BJ (cell line): ENCODE measurements at regions not wholly inside any gene's neighbourhood (a gene's known extent, or its start where the extent isn't known, plus 50 kb on each side); places are given as distances from the start of the nearest gene placed in this dataset.

ENCODE experiments used
- CTCF ChIA-PET: fragments of 350-600 bp; formaldehyde crosslinking; extraction: SDS; loops from one replicate; lab custom pipeline; 2021; ENCODE audit warnings: antibody characterized with exemption, inconsistent platforms; lab: Yijun Ruan, JAX
- POLR2A ChIA-PET: fragments of 300-600 bp; sonication (Branson Sonifier 250); formaldehyde crosslinking; extraction: SDS; loops from one replicate; lab custom pipeline; 2021; ENCODE audit warnings: antibody characterized with exemption; lab: Charles Lee
- DNase-seq: peaks from one replicate; pipeline ENCODE4 v3.0.0-alpha.2; 2011; ENCODE audit warnings: low read depth
- H3K27me3 ChIP-seq: 2 replicates; pipeline ENCODE4 v1.6.0; 2011; ENCODE audit warnings: low read length; ENCODE audit not compliant: control insufficient read depth, insufficient read depth
- H3K36me3 ChIP-seq: 2 replicates; pipeline ENCODE4 v1.5.1; 2011; ENCODE audit warnings: low read length; ENCODE audit not compliant: control insufficient read depth, insufficient read depth
- H3K4me3 ChIP-seq: 2 replicates; pipeline ENCODE4 v1.5.1; 2011; ENCODE audit warnings: low read depth, mild to moderate bottlenecking, control low read depth, low read length
- CTCF ChIP-seq: IDR thresholded peaks from 2 replicates; pipeline ENCODE4 v1.5.1; 2011; ENCODE audit warnings: low read depth, mild to moderate bottlenecking, control low read depth, inconsistent platforms, low read length, moderate library complexity; ENCODE audit not compliant: insufficient read depth

DNA sequence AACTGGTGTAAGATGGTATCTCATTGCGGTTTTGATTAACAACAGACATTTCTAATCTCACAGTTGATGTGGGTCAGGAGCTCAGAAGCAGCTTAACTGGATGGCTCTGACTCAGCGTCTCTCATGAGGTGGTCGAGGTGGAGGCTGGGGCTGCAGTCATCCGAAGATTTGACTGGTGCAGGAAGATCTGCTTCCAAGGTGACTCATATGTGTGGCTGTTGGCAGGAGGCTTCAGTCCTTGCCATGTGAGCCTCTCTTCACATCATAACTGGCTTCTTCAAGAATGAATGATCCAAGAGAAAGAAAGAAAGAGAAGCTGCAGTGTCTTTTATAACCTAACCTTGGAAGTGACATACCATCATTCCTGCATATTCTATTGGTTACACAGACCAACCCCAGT is 376.1 kb downstream of the SEC14L1 start:
- TF ChIP-seq CTCF = no peak
- ChIA-PET POLR2A (no interaction called here), CTCF (no interaction called here)
- H3K36me3 ChIP-seq = no peaks in the 10 kb centered on the region
- DNase-seq = peak; percentile 6
- no peaks in the 10 kb centered on the region for H3K27me3 ChIP-seq
- no peak overlapping the region for H3K4me3 ChIP-seq

DNA sequence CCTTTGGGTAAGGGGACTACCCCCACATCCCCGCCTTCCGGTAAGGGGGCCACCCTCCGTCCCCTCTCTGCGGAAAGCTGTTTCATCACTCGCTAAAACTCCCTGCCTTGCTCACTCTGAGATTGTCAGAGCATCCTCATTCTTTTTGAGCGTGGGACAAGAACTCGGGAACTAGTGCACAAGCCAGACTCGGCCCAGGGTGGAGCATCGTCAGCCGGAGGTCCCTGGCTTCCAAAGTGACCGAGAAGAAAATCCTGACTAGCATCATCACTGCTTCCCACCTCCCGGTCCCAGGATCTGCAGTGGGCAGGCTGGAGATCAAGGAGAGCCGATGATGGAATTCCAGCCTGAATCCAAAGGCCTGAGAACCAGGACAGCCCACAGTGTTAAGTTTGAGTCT is 380.3 kb downstream of the SEC14L1 start:
- no peaks in the 10 kb centered on the region for H3K27me3 ChIP-seq
- no peak for DNase-seq
- no peak for TF ChIP-seq CTCF
- H3K36me3 ChIP-seq = no peaks in the 10 kb centered on the region
- ChIA-PET POLR2A (no interaction called here), CTCF (no interaction called here)
- H3K4me3 ChIP-seq = no peak overlapping the region

DNA sequence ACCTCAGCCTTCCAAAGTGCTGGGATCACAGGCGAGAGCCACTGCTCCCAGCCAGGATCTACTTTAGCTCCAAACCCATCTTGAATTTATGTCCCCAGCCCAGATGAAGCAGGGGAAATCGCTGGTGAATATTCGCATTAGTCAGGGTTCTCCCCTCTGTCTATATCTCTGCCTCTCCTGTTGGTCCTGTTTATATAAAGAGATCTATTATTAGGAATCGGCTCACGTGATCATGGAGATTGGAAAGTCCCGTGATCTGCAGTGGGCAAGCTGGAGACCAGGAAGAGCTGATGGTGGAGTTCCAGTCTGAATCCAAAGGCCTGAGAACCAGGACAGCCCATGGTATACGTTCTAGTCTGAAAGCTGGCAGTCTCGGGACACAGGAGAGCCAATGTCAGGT is 382.8 kb downstream of the SEC14L1 start:
- CTCF ChIA-PET = interaction anchor here (0.7 to 1.2 kb wide), 2 partner anchors 8 to 11 kb away, joined by 3 to 4 read pairs; no protein-coding TSS in a partner anchor

GRCh38 chr17:77526259-77526711 is 385.5 kb downstream of the SEC14L1 start:
- peaks cover 18% of the 10 kb centered on the region for H3K27me3 ChIP-seq
- no peak for TF ChIP-seq CTCF
- CTCF ChIA-PET = interaction anchor here (1.4 to 3.3 kb wide), 2 partner anchors 16 to 487 kb away, joined by 3 to 7 read pairs; no protein-coding TSS in a partner anchor
- H3K36me3 ChIP-seq = no peaks in the 10 kb centered on the region
- POLR2A ChIA-PET = interaction anchor here (0.5 kb wide), 1 partner anchor 583 kb away, joined by 5 read pairs; no protein-coding TSS in a partner anchor
- no peak for DNase-seq
- H3K4me3 ChIP-seq = no peak overlapping the region

More for the DNA sequence above, 382.8 kb downstream of the SEC14L1 start:
- no peak for TF ChIP-seq CTCF
- DNase-seq = no peak
- H3K27me3 ChIP-seq = peaks cover 10% of the 10 kb centered on the region
- POLR2A ChIA-PET = no interaction called here
- no peak overlapping the region for H3K4me3 ChIP-seq
- H3K36me3 ChIP-seq = no peaks in the 10 kb centered on the region

DNA sequence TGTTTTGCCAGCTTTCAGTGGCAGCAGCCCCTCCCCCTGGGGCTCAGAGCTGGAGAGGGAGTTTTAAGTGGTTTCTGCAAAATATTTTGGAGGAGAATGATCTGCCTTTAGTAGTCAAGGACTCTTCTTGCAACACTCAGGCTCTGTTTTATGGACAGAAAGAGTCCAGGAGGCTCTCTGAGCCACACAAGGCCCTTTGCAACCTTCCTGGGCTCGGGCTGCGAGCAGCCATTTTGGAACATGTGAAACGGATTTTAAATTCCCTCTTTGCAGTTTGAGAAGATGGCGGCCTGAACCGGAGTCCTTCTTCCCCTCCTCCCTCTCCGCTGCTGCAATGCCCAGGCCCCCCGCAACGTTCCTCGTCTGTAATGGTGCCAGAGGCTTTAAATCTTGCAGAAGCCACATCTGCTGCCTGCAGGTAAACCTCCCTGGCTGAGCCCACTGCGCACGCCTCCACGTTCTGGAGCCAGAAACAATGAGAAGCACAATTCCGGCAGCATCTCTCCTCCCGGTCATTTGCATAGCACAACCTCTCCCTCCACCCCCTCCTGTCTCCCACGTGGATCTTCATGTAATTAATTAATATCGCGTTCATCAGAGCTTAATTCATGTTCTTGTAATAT is 386.1 kb downstream of the SEC14L1 start:
- DNase-seq = no peak
- TF ChIP-seq CTCF = no peak
- Histone ChIP-seq H3K4me3 (no peak overlapping the region), H3K27me3 (peaks cover 18% of the 10 kb centered on the region), H3K36me3 (no peaks in the 10 kb centered on the region)
- CTCF ChIA-PET = interaction anchor here (1.5 to 3.3 kb wide), 2 partner anchors 10 to 16 kb away, joined by 5 to 7 read pairs; no protein-coding TSS in a partner anchor
- POLR2A ChIA-PET = no interaction called here
